DLD1 (cell line): ENCODE measurements at regions not wholly inside any gene's neighbourhood (a gene's known extent, or its start where the extent isn't known, plus 50 kb on each side); places are given as distances from the start of the nearest gene placed in this dataset.

Source experiments
- in situ Hi-C: cut with HindIII; loops from 2 replicates; pipeline ENCODE4 v1.10.0; 2017; ENCODE audit warnings: low sequenced_read_pairs

DNA sequence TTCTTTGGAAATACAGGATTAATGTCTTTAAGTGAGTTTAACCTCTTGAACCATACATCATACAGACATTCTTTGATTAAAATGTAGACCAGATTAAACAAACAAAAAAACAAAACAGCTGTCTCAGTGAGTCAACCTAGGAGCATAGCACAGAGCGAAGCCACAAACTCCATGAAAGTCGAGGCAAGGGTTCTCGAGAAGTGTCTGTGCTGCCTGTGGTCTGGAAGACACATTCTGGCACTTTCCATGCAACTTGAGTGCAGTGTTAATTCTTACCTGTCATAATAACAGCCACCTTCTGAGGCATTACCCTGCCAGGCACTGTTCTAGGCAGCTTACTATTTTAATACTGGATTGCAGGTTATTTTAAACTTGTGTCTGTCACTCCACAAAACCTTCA is 435.5 kb upstream of the MMADHC start:
- in situ Hi-C loops = no loop called here

GRCh38 chr2:150020937-150021673 is 433.5 kb upstream of the MMADHC start:
- in situ Hi-C loops = no loop called here

DNA sequence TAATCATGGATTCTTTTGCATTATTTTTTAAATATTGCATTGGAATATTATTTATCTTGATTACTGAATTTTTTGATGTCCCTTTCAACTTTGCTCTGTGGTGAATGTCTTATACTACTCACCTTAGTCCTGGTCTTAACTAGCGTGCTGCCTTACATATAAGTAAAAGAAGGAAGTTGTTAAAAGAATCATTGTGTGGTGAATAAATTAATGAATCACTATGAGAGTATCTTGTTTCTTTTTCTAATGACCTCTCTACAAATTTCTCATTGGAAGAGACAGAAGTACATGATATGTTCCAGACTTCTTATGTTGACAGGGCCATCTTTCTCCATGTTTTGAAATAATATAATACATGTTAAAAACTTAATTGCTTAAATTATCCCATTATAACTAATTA is 432.6 kb upstream of the MMADHC start:
- in situ Hi-C loops = no loop called here

DNA sequence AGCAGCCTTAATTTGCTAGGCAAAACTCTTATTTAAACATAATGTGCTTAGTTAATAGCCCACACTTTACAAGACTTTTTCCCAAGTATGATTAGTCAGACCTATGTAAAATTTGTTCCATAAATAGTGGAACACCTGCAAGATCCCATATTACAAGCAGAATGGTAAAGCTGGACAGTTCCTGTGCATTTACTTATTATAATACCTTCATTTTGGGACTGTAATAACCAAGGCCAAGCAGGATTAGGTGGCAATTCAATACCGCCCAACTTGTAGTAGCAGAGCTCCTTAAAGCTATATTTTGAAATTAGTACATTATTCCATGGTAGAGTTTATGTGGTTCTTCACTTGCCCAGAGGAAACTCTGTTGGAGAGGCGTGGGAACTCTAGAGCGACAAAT is 431.5 kb upstream of the MMADHC start:
- in situ Hi-C loops = no loop called here

DNA sequence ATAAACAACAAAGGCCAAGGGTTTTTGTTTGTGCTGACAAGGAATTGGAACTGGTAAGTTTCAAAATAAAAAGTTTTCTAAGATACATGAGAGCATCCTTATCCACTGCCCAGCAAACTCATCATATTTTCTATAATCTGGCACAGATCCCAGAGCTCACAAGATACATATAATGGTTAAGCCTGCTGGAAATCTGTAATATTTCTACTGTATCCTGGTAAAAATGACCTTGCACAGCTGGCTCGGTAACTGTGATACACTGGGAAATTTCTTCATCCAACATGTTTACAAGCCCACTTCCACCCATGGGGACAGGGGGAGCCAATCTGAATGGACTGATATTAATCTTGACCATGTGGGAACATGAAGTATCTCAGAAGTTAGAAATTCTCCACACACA is 425.4 kb upstream of the MMADHC start:
- in situ Hi-C loops = no loop called here

- in situ Hi-C loops = no loop called here
Measured at GRCh38 chr2:150011161-150011730, 423.7 kb upstream of the MMADHC start.

GRCh38 chr2:150008901-150009300 is 421.3 kb upstream of the MMADHC start:
- in situ Hi-C loops = no loop called here

DNA sequence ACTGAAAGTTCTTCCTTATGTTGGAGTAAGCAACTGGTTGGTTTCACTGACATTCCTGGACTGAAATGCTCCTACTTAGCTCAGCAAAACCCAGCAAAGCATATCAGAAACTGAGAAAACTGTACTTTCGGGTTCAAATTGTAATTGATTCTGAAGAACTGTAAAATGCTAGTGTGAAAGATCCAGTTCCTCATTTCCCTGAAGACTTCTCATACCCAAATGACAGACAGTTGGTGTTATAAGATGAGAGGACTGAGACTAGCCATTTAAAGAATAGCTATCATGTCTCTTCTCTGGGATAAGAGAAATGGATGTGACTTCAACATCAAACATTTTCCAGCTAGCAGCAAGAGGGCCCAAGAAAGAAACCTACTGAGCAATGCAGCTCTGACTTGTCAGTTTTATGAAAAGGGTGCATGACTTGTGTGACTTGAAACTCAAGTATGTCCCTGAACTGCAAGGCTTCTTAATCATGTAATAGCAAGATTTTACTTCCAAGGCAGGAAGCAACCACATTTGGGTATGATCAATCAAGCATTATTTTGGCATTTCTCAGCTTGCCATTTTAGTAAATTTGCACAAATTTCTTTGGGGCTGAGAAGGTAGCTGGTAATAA is 420.3 kb upstream of the MMADHC start:
- in situ Hi-C loops = no loop called here

GRCh38 chr2:150006591-150006990 is 419.0 kb upstream of the MMADHC start:
- in situ Hi-C loops = no loop called here

DNA sequence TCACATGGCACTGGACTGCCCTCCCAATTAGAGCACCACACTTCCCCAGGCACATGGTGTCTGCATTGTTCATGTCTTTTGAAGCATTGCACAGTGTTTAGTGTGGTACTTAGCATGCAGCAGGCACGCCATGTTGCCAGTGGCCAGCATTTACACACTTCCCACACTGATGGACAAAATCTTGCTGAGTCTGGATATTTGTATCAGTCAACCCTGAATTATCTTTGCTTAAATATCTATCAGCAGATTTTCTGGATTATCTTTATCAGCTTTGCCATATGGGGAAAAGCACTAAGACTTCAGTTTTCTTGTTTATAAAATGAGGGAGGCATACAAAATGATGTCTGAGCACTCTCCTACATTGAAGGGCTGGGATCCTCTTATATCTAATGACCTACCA is 416.0 kb upstream of the MMADHC start:
- in situ Hi-C loops = no loop called here

DNA sequence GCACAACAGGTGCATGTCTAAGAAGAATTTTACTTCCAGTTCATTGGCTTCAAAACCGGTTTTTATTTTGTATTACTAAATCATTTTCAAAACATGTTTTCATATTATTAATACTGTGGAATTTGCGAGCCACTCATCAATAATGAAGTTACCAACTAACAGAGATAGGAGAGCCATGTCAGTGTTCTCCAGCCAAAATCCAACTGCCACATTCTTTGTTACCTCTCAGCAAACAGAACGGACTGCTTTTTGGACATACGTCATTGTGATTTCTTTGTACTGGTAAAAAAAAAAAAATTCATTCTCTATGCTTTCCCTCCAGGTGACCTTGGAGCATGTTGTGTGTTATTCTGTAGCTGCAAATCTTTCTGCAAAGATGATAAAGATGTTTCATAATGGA is 414.2 kb upstream of the MMADHC start:
- in situ Hi-C loops = no loop called here

- in situ Hi-C loops = no loop called here
Measured at GRCh38 chr2:149996901-149997300, 409.3 kb upstream of the MMADHC start.

DNA sequence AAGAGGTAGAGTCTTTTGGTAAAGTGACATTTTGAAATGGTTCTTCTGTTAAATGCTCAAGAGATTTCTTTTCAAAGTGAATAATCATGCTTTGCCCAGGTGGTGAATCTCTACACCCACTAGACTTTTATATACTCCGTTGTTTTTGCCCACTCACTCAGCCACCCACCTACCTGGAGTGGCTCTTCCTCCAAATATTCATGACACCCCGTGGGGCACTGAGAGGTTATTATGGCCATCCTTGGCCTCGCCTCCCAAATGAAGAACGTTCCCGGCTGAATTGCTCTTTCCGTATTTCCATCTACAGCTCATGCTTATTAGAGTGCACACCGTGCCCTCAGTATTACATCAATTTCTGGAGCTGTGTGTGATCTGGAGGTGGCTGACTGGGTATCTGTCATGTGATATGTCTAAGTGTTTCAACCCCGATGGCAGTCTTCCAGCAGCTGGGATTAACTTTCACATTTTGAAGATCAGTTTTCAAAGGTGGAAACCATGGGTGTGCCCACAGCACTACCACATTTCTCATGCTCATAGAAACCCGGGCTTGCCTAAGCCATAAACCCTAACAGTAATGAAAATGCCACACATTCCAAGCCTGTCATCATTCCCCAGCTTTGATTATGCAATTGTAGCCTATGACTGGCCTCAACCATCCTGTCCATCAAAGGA is 406.6 kb upstream of the MMADHC start:
- in situ Hi-C loops = no loop called here

GRCh38 chr2:149993316-149993715 is 405.7 kb upstream of the MMADHC start:
- in situ Hi-C loops = no loop called here

DNA sequence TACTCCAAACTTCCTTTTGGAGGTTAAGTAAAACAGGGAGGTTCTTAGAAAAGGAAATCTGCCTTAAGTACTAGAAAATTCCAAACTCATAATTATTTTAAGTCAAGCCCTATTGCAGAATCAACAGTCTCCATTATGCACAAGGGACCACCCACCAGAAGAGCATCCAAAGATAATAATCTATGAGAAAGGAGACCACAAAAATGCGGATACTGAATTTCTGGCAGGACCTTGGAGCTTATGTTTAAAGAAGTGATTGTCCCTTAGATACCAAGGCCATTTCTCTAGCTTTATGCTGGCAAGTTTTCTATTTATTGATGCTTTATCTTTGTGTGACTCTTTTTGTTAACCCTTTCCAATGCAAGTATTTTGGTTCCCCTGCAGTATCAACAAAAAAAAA is 404.0 kb upstream of the MMADHC start:
- in situ Hi-C loops = no loop called here

- in situ Hi-C loops = no loop called here
Measured at GRCh38 chr2:149990965-149991364, 403.4 kb upstream of the MMADHC start.

GRCh38 chr2:149989447-149990063 is 402.0 kb upstream of the MMADHC start:
- in situ Hi-C loops = no loop called here

DNA sequence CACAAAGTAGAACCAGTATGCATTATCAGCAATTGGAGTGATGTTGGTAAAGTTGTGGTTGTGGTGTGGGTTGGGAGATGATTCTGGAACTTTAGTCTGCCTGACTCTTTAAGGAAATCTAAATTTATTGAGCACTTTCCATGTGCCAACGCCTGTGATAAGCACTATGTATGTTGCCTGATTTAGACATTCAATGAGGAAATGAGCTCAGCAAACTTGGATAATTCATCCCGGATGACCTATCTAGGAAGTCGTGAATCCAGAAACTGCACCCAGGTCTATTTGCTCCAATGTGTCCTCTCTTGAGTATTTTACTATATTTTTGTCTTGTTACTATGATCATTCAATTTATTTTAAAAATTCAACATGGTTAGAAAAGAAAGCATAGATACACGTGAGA is 400.8 kb upstream of the MMADHC start:
- in situ Hi-C loops = no loop called here

GRCh38 chr2:149986861-149987260 is 399.3 kb upstream of the MMADHC start:
- in situ Hi-C loops = no loop called here

GRCh38 chr2:149984311-149984710 is 396.7 kb upstream of the MMADHC start:
- in situ Hi-C loops = no loop called here

GRCh38 chr2:149972066-149972465 is 384.5 kb upstream of the MMADHC start:
- in situ Hi-C loops = no loop called here
